KG1 (cell line): ENCODE measurements at regions not wholly inside any gene's neighbourhood (a gene's known extent, or its start where the extent isn't known, plus 50 kb on each side); places are given as distances from the start of the nearest gene placed in this dataset.

Experiments used
- DNase-seq: peaks from one replicate; lab custom pipeline; 2025; lab: John Stamatoyannopoulos, UW

- DNase-seq = no peak
These were observed 148.3 kb downstream of the IRX2 start for GRCh38 chr5:2603272-2603575.

GRCh38 chr5:2602451-2603271 is 148.8 kb downstream of the IRX2 start:
- no peak for DNase-seq

- DNase-seq = no peak
These were observed 153.0 kb downstream of the IRX2 start for GRCh38 chr5:2598503-2598902.

GRCh38 chr5:2594701-2595100 is 156.8 kb downstream of the IRX2 start:
- no peak for DNase-seq

- DNase-seq = no peak
These were observed 158.7 kb downstream of the IRX2 start for GRCh38 chr5:2592766-2593165.

- DNase-seq = no peak
These were observed 159.6 kb downstream of the IRX2 start for GRCh38 chr5:2591777-2592453.

- no peak for DNase-seq
These were observed 162.5 kb downstream of the IRX2 start for GRCh38 chr5:2588850-2589501.

- DNase-seq = no peak
These were observed 164.1 kb downstream of the IRX2 start for GRCh38 chr5:2587189-2588031.

GRCh38 chr5:2586016-2586715 is 165.3 kb downstream of the IRX2 start:
- no peak for DNase-seq

GRCh38 chr5:2584579-2585269 is 166.8 kb downstream of the IRX2 start:
- DNase-seq = no peak

- no peak for DNase-seq
These were observed 169.0 kb downstream of the IRX2 start for GRCh38 chr5:2582507-2582906.

GRCh38 chr5:2582106-2582505 is 169.4 kb downstream of the IRX2 start:
- DNase-seq = no peak

- no peak for DNase-seq
These were observed 170.1 kb downstream of the IRX2 start for GRCh38 chr5:2581418-2581817.

- DNase-seq = no peak
These were observed 172.4 kb downstream of the IRX2 start for GRCh38 chr5:2579126-2579525.

- DNase-seq = no peak
These were observed 174.0 kb downstream of the IRX2 start for GRCh38 chr5:2577312-2578036.

- DNase-seq = no peak
These were observed 174.7 kb downstream of the IRX2 start for GRCh38 chr5:2576823-2577222.

GRCh38 chr5:2575871-2576270 is 175.6 kb downstream of the IRX2 start:
- no peak for DNase-seq

GRCh38 chr5:2575292-2575691 is 176.2 kb downstream of the IRX2 start:
- DNase-seq = no peak

- DNase-seq = no peak
These were observed 177.3 kb downstream of the IRX2 start for GRCh38 chr5:2574155-2574554.

- DNase-seq = no peak
These were observed 180.9 kb downstream of the IRX2 start for GRCh38 chr5:2570586-2570985.
